Ovary (tissue), 7 donors: ENCODE measurements at regions not wholly inside any gene's neighbourhood (a gene's known extent, or its start where the extent isn't known, plus 50 kb on each side); places are given as distances from the start of the nearest gene placed in this dataset.

ENCODE experiments used
- DNase-seq, 5 donors: peaks; one replicate each; pipeline ENCODE4 v3.0.0-alpha.2; 2019 to 2020
- H3K27ac ChIP-seq, 2 donors: fragments of 200-600 bp; one replicate each; pipeline versions ENCODE4 v1.5.1 to v1.8.0; 2019 to 2022
- H3K27me3 ChIP-seq: fragments of 200-600 bp; one replicate; pipeline ENCODE4 v1.8.0; 2022
- H3K36me3 ChIP-seq: fragments of 200-600 bp; sonication (generic); one replicate; pipeline ENCODE4 v1.5.1; 2019
- H3K4me1 ChIP-seq: one replicate; pipeline ENCODE4 v1.8.1; 2013; ENCODE audit warnings: mild to moderate bottlenecking, moderate library complexity; ENCODE audit not compliant: insufficient read depth
- H3K4me3 ChIP-seq: fragments of 200-600 bp; sonication (generic); one replicate; pipeline ENCODE4 v1.5.1; 2017
- H3K9me3 ChIP-seq, 2 donors: fragments of 200-600 bp in 1 of 2; sonication (generic) in 1 of 2; one replicate each; pipeline versions ENCODE4 v1.5.1 to v1.8.1; 2013 to 2019; ENCODE audit warnings: mild to moderate bottlenecking in 1 of 2, moderate library complexity in 1 of 2
- EP300 ChIP-seq: sonication (generic); formaldehyde crosslinking; IDR thresholded peaks from one replicate; pipeline ENCODE4 v1.6.1; 2017; ENCODE audit warnings: antibody characterized with exemption
- POLR2A ChIP-seq: fragments of 450-650 bp; IDR thresholded peaks from one replicate; pipeline ENCODE4 v1.6.1; 2017; ENCODE audit warnings: antibody characterized with exemption, mild to moderate bottlenecking, moderate library complexity
- WGBS, 3 donors: extraction: QIAGEN DNeasy Blood & Tissue Kit in 1 of 3; methylation state at CpG; one replicate each; pipeline versions ENCODE4 v1.1.5 to v1.1.7; 2013 to 2017; 5-methylcytosine and 5-hydroxymethylcytosine counted together
- intact Hi-C, 4 donors: fragments of 100-400 bp; cut with DNase I; formaldehyde crosslinking; loops; one replicate each; pipeline versions ENCODE4 v1.11.0 to v1.15.1; 2022 to 2023
- TF ChIP-seq, protein P1 (sequence below), 3 donors: fragments of 450-650 bp in 2 of 3; fragments of 200-600 bp in 1 of 3; IDR thresholded peaks; one replicate each; pipeline versions ENCODE4 v1.5.1 to v1.8.0; 2016 to 2022; ENCODE audit warnings: antibody characterized with exemption in 3 of 3, mild to moderate bottlenecking in 1 of 3
- donor health status: DM: no; HTN: no; CAD: no; lungs with moderate emphysema.
- donor health status: DM: no; HTN: no; CAD: no.
- donor health status: Bipolar disorder and iron deficiency.
- donor health status: DM: no; HTN: no; CAD: no.
- donor health status: DM: yes; HTN: yes; CAD: no.

DNA sequence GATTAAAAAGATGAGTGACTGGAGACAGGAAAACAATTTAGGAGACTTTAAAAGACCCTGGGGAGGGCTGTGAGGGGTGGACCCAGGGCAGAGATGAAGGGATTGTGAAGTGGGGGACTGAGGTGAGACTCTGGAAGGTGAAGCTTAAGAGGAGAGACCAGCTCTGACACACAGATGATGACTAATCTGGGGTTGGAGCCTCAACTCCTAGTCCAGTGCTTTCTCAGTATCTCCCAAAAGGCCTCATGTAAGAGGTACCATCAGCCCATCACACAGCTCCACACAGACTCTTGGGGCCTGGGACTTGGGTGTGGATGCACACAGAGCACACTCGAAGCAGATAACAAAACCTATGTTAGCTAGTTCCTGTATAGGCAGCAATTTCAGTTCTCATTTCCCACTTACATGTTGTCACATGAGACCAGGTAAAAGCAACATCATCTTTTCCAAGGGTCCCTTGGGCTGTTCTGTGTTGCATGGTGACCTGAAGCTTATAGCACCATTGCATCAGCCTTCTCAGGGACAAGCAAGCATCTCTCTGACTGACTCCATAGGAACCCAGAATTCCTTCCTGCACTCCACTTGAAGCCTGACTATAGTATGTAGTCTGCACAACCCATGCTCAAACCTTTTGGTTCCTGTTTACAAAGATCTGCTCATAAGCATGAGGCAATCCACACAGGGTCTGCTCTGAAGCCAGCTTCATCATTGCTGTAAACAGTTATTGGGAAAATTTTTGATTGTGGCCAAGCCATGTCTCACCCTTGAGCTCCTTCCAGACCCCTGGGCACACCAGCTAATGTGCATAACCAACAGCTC is 88.6 kb upstream of the MYCBP2 start:
- H3K27ac ChIP-seq = no peak overlapping the region
- no peak overlapping the region for H3K4me3 ChIP-seq
- DNase-seq = no peak
- WGBS, 3 donors = 80 to 94% (median 92%) methylated on average over 1 of the region's 1 CpG
- no peaks in the 10 kb centered on the region for H3K36me3 ChIP-seq
- TF ChIP-seq EP300 (no peak), POLR2A (no peak)
- TF ChIP-seq, protein P1, sequence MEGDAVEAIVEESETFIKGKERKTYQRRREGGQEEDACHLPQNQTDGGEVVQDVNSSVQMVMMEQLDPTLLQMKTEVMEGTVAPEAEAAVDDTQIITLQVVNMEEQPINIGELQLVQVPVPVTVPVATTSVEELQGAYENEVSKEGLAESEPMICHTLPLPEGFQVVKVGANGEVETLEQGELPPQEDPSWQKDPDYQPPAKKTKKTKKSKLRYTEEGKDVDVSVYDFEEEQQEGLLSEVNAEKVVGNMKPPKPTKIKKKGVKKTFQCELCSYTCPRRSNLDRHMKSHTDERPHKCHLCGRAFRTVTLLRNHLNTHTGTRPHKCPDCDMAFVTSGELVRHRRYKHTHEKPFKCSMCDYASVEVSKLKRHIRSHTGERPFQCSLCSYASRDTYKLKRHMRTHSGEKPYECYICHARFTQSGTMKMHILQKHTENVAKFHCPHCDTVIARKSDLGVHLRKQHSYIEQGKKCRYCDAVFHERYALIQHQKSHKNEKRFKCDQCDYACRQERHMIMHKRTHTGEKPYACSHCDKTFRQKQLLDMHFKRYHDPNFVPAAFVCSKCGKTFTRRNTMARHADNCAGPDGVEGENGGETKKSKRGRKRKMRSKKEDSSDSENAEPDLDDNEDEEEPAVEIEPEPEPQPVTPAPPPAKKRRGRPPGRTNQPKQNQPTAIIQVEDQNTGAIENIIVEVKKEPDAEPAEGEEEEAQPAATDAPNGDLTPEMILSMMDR (IDR thresholded peaks at IDR 0.05) = no peak
- intact Hi-C loops = no loop called here
- no peaks in the 10 kb centered on the region for H3K27me3 ChIP-seq
- peaks cover 8% of the 10 kb centered on the region for H3K4me1 ChIP-seq
- no peaks in the 10 kb centered on the region for H3K9me3 ChIP-seq

DNA sequence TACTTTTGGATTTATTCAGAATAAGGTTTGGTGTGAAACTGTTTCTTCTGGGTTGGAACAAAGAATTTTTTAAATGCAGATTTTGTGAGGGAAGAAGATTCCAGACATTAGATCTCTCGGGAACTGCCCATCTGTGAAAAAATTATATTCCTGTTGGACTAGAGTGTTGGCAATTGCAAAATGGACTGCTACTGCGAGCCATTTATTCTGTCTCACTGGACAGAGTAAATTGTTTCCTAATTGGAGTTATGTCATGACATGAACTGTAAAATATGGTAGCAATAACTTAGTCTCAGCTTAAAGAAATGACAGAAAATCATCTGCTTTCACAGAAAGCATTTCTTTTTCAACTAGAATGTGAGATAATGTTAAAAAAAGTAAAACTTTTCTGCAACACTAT is 86.0 kb upstream of the MYCBP2 start:
- no peak overlapping the region for H3K4me3 ChIP-seq
- intact Hi-C loops = no loop called here
- no peaks in the 10 kb centered on the region for H3K9me3 ChIP-seq
- TF ChIP-seq, protein P1 (IDR thresholded peaks at IDR 0.05) = no peak
- TF ChIP-seq POLR2A (no peak), EP300 (no peak)
- 76 to 91% (median 90%) methylated on average over 2 of the region's 2 CpGs for WGBS, 3 donors
- no peaks in the 10 kb centered on the region for H3K36me3 ChIP-seq
- H3K27me3 ChIP-seq = no peaks in the 10 kb centered on the region
- peaks cover 8% of the 10 kb centered on the region for H3K4me1 ChIP-seq
- no peak for DNase-seq
- no peak overlapping the region for H3K27ac ChIP-seq

DNA sequence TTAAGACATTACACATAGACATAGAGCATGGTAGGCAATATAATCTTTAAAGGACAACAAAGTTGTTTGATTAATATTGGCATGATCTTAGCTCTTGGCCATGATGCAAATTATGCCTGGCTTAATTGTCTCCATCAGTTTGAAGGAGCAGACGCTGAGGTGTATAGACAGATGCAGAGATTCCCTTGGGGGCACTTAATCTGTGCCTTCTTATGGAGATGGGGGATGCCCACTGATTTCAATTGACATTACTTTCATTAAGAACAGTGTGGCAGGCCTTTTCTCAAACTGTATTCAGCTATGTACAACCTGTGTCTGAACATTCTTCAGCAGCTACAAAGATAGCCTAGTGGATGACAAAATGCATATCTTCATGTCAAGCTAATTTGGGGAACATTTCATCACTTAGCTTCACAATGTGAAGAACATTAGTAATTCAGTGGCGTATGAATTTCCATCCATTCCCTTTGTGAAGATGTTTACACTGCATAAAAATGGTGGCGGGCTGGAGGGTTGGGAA is 85.3 kb upstream of the MYCBP2 start:
- H3K4me1 ChIP-seq = peaks cover 8% of the 10 kb centered on the region
- H3K27me3 ChIP-seq = no peaks in the 10 kb centered on the region
- H3K27ac ChIP-seq = no peak overlapping the region
- H3K36me3 ChIP-seq = no peaks in the 10 kb centered on the region
- intact Hi-C loops = no loop called here
- no peaks in the 10 kb centered on the region for H3K9me3 ChIP-seq
- TF ChIP-seq, protein P1 (IDR thresholded peaks at IDR 0.05) = no peak
- H3K4me3 ChIP-seq = no peak overlapping the region
- DNase-seq = no peak
- WGBS, 3 donors = 64 to 96% (median 65%) methylated on average over 3 of the region's 3 CpGs

DNA sequence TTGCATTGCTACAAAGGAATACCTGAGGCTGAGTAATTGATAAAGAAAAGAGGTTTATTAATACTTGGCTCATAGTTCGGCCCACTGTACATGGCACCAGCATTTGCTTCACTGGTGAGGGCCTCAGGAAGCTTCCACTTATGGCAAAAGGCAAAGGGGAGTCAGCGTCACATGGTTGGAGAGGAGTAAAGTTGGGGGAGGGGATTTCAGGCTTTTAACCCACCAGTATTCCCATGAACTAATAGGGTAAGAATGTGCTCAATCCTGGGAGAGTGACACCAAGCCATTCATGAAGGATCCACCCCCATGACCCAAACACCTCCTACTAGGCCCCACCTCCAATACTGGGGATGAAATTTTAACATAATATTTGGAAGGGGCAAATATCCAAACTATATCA is 82.5 kb upstream of the MYCBP2 start:
- no peaks in the 10 kb centered on the region for H3K9me3 ChIP-seq
- TF ChIP-seq POLR2A (no peak), EP300 (no peak)
- TF ChIP-seq, protein P1 (IDR thresholded peaks at IDR 0.05) = no peak
- H3K27me3 ChIP-seq = no peaks in the 10 kb centered on the region
- H3K4me3 ChIP-seq = no peak overlapping the region
- WGBS, 3 donors = 92 to 100% (median 97%) methylated on average over 2 of the region's 2 CpGs
- H3K27ac ChIP-seq = no peak overlapping the region
- no peaks in the 10 kb centered on the region for H3K4me1 ChIP-seq
- no peaks in the 10 kb centered on the region for H3K36me3 ChIP-seq
- intact Hi-C loops = no loop called here
- DNase-seq = no peak
